GM18505 (cell line): ENCODE measurements at regions not wholly inside any gene's neighbourhood (a gene's known extent, or its start where the extent isn't known, plus 50 kb on each side); places are given as distances from the start of the nearest gene placed in this dataset.

Experiments
- ATAC-seq: cut with Tn5 transposase; IDR thresholded peaks from one replicate; pipeline ENCODE4 v1.9.1; 2021; ENCODE audit not compliant: unreplicated experiment
- POLR2A ChIP-seq: IDR thresholded peaks from 4 replicates; pipeline ENCODE4 v1.6.1; 2011; ENCODE audit warnings: borderline replicate concordance; ENCODE audit not compliant: insufficient read depth, insufficient read length; ENCODE audit errors: extremely low read depth

GRCh38 chr12:75838309-75838708 is 193.3 kb downstream of the PHLDA1 start:
- no peak for TF ChIP-seq POLR2A
- no peak for ATAC-seq

GRCh38 chr12:75837700-75838099 is 193.9 kb downstream of the PHLDA1 start:
- ATAC-seq: no peak
- TF ChIP-seq POLR2A: no peak

- no peak for ATAC-seq
These were observed 195.0 kb downstream of the PHLDA1 start for GRCh38 chr12:75836533-75836932.

GRCh38 chr12:75834591-75834990 is 197.0 kb downstream of the PHLDA1 start:
- no peak for ATAC-seq
- no peak for TF ChIP-seq POLR2A

More at GRCh38 chr12:75836533-75836932, 195.0 kb downstream of the PHLDA1 start:
- TF ChIP-seq POLR2A: no peak

GRCh38 chr12:75833268-75833667 is 198.3 kb downstream of the PHLDA1 start:
- TF ChIP-seq POLR2A: no peak
- ATAC-seq: no peak

GRCh38 chr12:75831402-75831801 is 200.2 kb downstream of the PHLDA1 start:
- TF ChIP-seq POLR2A: no peak
- ATAC-seq: no peak

GRCh38 chr12:75827061-75827460 is 204.5 kb downstream of the PHLDA1 start:
- ATAC-seq: no peak
- no peak for TF ChIP-seq POLR2A

- TF ChIP-seq POLR2A: no peak
- ATAC-seq: no peak
These were observed 205.9 kb downstream of the PHLDA1 start for GRCh38 chr12:75825686-75826085.

GRCh38 chr12:75823475-75823874 is 208.1 kb downstream of the PHLDA1 start:
- no peak for ATAC-seq
- TF ChIP-seq POLR2A: no peak

- no peak for TF ChIP-seq POLR2A
- ATAC-seq: no peak
These were observed 209.2 kb downstream of the PHLDA1 start for GRCh38 chr12:75822416-75822815.

GRCh38 chr12:75820848-75821578 is 210.6 kb downstream of the PHLDA1 start:
- no peak for TF ChIP-seq POLR2A
- ATAC-seq: no peak

GRCh38 chr12:75820071-75820470 is 211.5 kb downstream of the PHLDA1 start:
- no peak for ATAC-seq
- no peak for TF ChIP-seq POLR2A

GRCh38 chr12:75819512-75819911 is 212.1 kb downstream of the PHLDA1 start:
- TF ChIP-seq POLR2A: no peak
- ATAC-seq: no peak

GRCh38 chr12:75818863-75819262 is 212.7 kb downstream of the PHLDA1 start:
- ATAC-seq: no peak
- no peak for TF ChIP-seq POLR2A

- no peak for TF ChIP-seq POLR2A
- ATAC-seq: no peak
These were observed 214.7 kb downstream of the PHLDA1 start for GRCh38 chr12:75816897-75817296.

- TF ChIP-seq POLR2A: no peak
- no peak for ATAC-seq
These were observed 215.8 kb downstream of the PHLDA1 start for GRCh38 chr12:75815756-75816155.
